Ecto neural progenitor cell (in vitro differentiated cells): ENCODE measurements at regions not wholly inside any gene's neighbourhood (a gene's known extent, or its start where the extent isn't known, plus 50 kb on each side); places are given as distances from the start of the nearest gene placed in this dataset.
"Not testable (repeated sequence)": the region's sequence is repeated elsewhere in the genome, so short reads cannot be mapped to it uniquely, and the experiment has no call there.

Experiments used
- DNase-seq: peaks from one replicate; pipeline ENCODE4 v3.0.0-alpha.2; 2018; ENCODE audit warnings: low spot score

- no peak for DNase-seq
Measured at GRCh38 chr6:119444642-119445557, 95.3 kb upstream of the MAN1A1 start.

GRCh38 chr6:119443993-119444641 is 94.6 kb upstream of the MAN1A1 start:
- DNase-seq = no peak

GRCh38 chr6:119442776-119443184 is 93.2 kb upstream of the MAN1A1 start:
- no peak for DNase-seq

- DNase-seq = no peak
Measured at GRCh38 chr6:119440953-119441352, 91.4 kb upstream of the MAN1A1 start.

GRCh38 chr6:119436583-119436982 is 87.0 kb upstream of the MAN1A1 start:
- no peak for DNase-seq

- DNase-seq = no peak
Measured at GRCh38 chr6:119431799-119432198, 82.2 kb upstream of the MAN1A1 start.

GRCh38 chr6:119430805-119431204 is 81.2 kb upstream of the MAN1A1 start:
- DNase-seq = no peak

- no peak for DNase-seq
Measured at GRCh38 chr6:119428633-119429032, 79.1 kb upstream of the MAN1A1 start.

GRCh38 chr6:119426619-119427018 is 77.1 kb upstream of the MAN1A1 start:
- DNase-seq = no peak

GRCh38 chr6:119423996-119424395 is 74.4 kb upstream of the MAN1A1 start:
- DNase-seq = no peak

- DNase-seq = not testable (repeated sequence)
Measured at GRCh38 chr6:119418084-119418483, 68.5 kb upstream of the MAN1A1 start.

GRCh38 chr6:119407156-119407555 is 57.6 kb upstream of the MAN1A1 start:
- no peak for DNase-seq

GRCh38 chr6:119405114-119405513 is 55.6 kb upstream of the MAN1A1 start:
- DNase-seq = not testable (repeated sequence)
